H1 (cell line): ENCODE measurements at regions not wholly inside any gene's neighbourhood (a gene's known extent, or its start where the extent isn't known, plus 50 kb on each side); places are given as distances from the start of the nearest gene placed in this dataset.

Experiments used
- BACH1 ChIP-seq: IDR thresholded peaks from 2 replicates; pipeline ENCODE4 v1.6.1; 2012; ENCODE audit warnings: low read length, improper control_type of control experiment
- CHD2 ChIP-seq: IDR thresholded peaks from 2 replicates; pipeline ENCODE4 v1.6.1; 2012; ENCODE audit warnings: low read length, improper control_type of control experiment
- CTCF ChIP-seq, 3 experiments: IDR thresholded peaks; 1 replicate in 2 of 3; 2 replicates in 1 of 3; pipeline versions ENCODE4 v1.5.1 to v1.6.1; 2011; ENCODE audit warnings: low read length in 3 of 3, mild to moderate bottlenecking in 3 of 3, inconsistent platforms in 2 of 3, low read depth in 1 of 3, moderate library complexity in 1 of 3; ENCODE audit not compliant: insufficient read depth in 1 of 3; ENCODE audit errors: control extremely low read depth in 1 of 3
- EP300 ChIP-seq, 2 experiments: IDR thresholded peaks; 1 replicate in 1 of 2; 2 replicates in 1 of 2; pipeline ENCODE4 v1.6.1; 2011 to 2012; ENCODE audit warnings: low read depth in 2 of 2, low read length in 2 of 2, mild to moderate bottlenecking in 2 of 2, borderline replicate concordance in 1 of 2, inconsistent platforms in 1 of 2, moderate library complexity in 1 of 2
- POLR2AphosphoS5 ChIP-seq: IDR thresholded peaks from 2 replicates; pipeline ENCODE4 v1.6.1; 2011; ENCODE audit warnings: low read depth, low read length
- SP1 ChIP-seq: IDR thresholded peaks from 2 replicates; pipeline ENCODE4 v1.6.1; 2011; ENCODE audit warnings: low read depth, low read length
- TCF12 ChIP-seq: IDR thresholded peaks from 2 replicates; pipeline ENCODE4 v1.6.1; 2011; ENCODE audit warnings: low read depth, mild to moderate bottlenecking, low read length

DNA sequence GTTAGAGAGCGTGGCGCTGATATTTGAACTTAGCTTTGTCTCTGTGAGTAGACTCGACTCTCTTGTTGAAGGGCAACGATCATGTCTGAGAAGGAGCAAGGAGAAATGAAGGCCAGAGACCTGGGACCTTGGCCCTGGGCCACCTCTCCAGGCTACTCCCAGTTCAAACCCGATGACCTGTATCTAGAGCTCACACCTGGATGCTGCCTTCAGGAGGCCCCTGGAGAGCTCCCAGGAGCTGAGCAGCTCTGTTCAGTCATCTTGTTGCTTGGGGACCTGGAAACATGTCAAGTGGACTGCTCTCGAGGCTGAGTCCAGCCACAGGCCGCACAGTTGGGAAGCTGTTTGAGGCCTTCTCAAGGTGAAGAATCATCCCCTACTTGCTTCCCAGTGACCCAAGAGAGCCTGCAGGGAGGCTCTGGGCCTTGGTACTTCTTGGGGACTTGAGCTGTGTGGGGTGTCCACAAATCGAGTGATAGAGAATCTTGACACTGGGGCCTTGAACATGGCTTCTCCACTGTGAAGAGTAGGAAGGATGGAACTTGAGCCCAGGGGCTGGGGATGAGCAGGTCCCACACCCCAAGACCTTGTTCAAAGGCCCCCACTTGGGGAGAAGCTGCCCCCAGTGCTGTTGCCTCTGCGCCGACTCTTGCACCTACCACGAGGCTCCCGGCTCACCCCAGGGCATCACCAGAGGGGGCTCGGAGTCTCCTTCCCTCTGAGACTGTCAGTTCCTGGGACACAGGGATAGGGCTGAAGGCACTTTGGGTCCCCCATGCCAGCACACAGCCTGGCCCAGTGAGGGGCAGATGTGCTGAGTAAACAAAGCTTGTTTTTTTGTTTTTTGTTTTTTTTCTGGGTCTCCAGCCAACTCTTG lies 112.1 kb downstream of the IRX5 start:
- TF ChIP-seq TCF12: no peak
- no peak for TF ChIP-seq CTCF (IDR thresholded peaks at IDR 0.05; ENCODE audit: control extremely low read depth in 1 of 3, insufficient read depth in 1 of 3, low read depth in 1 of 3, low read length in 3 of 3)
- TF ChIP-seq CHD2: no peak
- TF ChIP-seq SP1: no peak
- no peak for TF ChIP-seq POLR2AphosphoS5
- no peak for TF ChIP-seq BACH1
- TF ChIP-seq EP300 (IDR thresholded peaks at IDR 0.05; ENCODE audit: borderline replicate concordance in 1 of 2, low read depth in 2 of 2, low read length in 2 of 2): no peak
